Fibroblast of skin of left biceps (primary cell): ENCODE measurements at regions not wholly inside any gene's neighbourhood (a gene's known extent, or its start where the extent isn't known, plus 50 kb on each side); places are given as distances from the start of the nearest gene placed in this dataset.

Source experiments
- DNase-seq, 2 experiments: peaks; one replicate each; pipeline ENCODE4 v3.0.0-alpha.2; 2013; ENCODE audit warnings: low read depth in 2 of 2

GRCh38 chr6:18961566-18961965 is 574.4 kb downstream of the RNF144B start:
- no peak for DNase-seq

- DNase-seq: no peak
Measured at GRCh38 chr6:18962361-18962905, 575.3 kb downstream of the RNF144B start.

- DNase-seq: no peak
Measured at GRCh38 chr6:18963439-18963838, 576.3 kb downstream of the RNF144B start.

GRCh38 chr6:18973251-18973650 is 586.1 kb downstream of the RNF144B start:
- DNase-seq: no peak

- no peak for DNase-seq
Measured at GRCh38 chr6:18976091-18976490, 588.9 kb downstream of the RNF144B start.

GRCh38 chr6:18976966-18977365 is 589.8 kb downstream of the RNF144B start:
- DNase-seq: no peak

GRCh38 chr6:18978337-18979128 is 591.4 kb downstream of the RNF144B start:
- DNase-seq: no peak

GRCh38 chr6:18985061-18985460 is 597.9 kb downstream of the RNF144B start:
- no peak for DNase-seq

GRCh38 chr6:18985996-18986395 is 598.8 kb downstream of the RNF144B start:
- no peak for DNase-seq

GRCh38 chr6:18988636-18989035 is 601.5 kb downstream of the RNF144B start:
- no peak for DNase-seq

GRCh38 chr6:18990059-18990978 is 603.2 kb downstream of the RNF144B start:
- peak in 1 of 2 experiments; percentile 7 for DNase-seq

GRCh38 chr6:18997375-18997826 is 610.3 kb downstream of the RNF144B start:
- peak in 1 of 2 experiments; percentile 12 for DNase-seq

- DNase-seq: no peak
Measured at GRCh38 chr6:19002976-19003560, 615.9 kb downstream of the RNF144B start.

- no peak for DNase-seq
Measured at GRCh38 chr6:19004176-19004575, 617.0 kb downstream of the RNF144B start.

GRCh38 chr6:19009769-19010168 is 622.6 kb downstream of the RNF144B start:
- DNase-seq: no peak

- peak in 1 of 2 experiments; percentile 12 for DNase-seq
Measured at GRCh38 chr6:19013026-19013705, 626.0 kb downstream of the RNF144B start.

GRCh38 chr6:19024737-19025136 is 637.6 kb downstream of the RNF144B start:
- DNase-seq: peak in 1 of 2 experiments; percentile 17

GRCh38 chr6:19028201-19028600 is 641.1 kb downstream of the RNF144B start:
- no peak for DNase-seq

- DNase-seq: no peak
Measured at GRCh38 chr6:19032591-19033295, 645.6 kb downstream of the RNF144B start.

- no peak for DNase-seq
Measured at GRCh38 chr6:19033683-19034082, 646.5 kb downstream of the RNF144B start.

GRCh38 chr6:19034986-19035385 is 647.8 kb downstream of the RNF144B start:
- DNase-seq: no peak
